ENCODE measurements at regions not wholly inside any gene's neighbourhood (a gene's known extent, or its start where the extent isn't known, plus 50 kb on each side); places are given as distances from the start of the nearest gene placed in this dataset.

DNA sequence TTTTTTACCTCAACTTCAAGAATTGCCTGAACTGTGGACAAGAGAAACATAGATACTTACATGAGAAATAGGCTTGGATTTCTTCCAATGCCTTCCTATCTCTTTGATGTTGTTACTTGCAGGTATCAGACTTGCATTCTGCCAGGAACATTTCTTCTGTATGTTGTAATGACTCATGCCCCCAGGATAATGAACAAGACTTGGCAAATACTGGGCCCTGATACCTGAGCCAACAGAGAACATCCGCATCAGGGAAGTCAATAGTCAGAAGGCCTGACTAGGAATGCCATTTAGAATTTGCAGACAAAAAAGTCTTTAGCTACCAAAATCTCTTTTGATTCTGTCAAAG is 273.7 kb upstream of the KIRREL3 start:
- Histone ChIP-seq H3K4me3 (no peak overlapping the region), H3K36me3 (no peaks in the 10 kb centered on the region), H3K27ac (no peak overlapping the region), H3K9me3 (no peaks in the 10 kb centered on the region), H3K4me1 (no peaks in the 10 kb centered on the region), H3K27me3 (ENCODE audit: low read depth) (no peaks in the 10 kb centered on the region)
- intact Hi-C loops (cut with DNase I) = no loop called here
- ATAC-seq (no peak), DNase-seq (no peak)
- TF ChIP-seq, protein P1, sequence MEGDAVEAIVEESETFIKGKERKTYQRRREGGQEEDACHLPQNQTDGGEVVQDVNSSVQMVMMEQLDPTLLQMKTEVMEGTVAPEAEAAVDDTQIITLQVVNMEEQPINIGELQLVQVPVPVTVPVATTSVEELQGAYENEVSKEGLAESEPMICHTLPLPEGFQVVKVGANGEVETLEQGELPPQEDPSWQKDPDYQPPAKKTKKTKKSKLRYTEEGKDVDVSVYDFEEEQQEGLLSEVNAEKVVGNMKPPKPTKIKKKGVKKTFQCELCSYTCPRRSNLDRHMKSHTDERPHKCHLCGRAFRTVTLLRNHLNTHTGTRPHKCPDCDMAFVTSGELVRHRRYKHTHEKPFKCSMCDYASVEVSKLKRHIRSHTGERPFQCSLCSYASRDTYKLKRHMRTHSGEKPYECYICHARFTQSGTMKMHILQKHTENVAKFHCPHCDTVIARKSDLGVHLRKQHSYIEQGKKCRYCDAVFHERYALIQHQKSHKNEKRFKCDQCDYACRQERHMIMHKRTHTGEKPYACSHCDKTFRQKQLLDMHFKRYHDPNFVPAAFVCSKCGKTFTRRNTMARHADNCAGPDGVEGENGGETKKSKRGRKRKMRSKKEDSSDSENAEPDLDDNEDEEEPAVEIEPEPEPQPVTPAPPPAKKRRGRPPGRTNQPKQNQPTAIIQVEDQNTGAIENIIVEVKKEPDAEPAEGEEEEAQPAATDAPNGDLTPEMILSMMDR (IDR thresholded peaks at IDR 0.05) = no peak

DNA sequence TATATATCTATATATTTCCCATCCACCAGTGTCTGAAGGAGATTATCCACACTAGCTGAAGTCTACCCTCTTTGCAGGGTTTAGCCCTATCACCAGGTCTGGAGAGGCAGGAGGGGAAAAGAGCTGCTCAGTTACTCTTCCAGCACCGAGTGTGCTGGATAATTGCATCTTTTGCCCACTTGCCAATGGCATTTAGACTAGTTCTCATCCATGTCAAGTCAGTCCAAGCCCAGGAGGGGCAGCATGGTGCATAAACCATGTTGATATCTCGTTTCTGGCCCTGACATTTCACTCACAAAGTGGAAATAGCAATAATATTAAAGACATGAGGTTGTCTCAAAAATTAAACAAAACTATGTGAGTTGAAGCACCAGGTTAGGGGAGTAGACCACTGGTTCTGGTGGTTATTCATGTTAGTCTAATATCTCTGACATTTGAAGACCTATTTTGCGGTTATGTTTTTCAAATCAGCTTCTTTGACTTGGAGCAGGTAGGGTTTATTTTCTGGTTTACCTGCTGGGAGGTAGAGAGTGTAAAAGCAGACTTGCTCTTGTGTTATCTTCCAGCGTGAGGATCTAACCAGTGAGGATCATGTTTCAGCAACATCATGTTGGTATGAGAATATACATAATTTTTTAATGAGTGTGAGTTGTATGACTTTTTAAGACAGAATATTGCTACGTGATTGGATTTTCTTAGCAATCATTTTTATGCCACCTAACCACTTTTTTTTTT is 273.2 kb upstream of the KIRREL3 start:
- intact Hi-C loops (cut with DNase I) = no loop called here
- no peaks in the 10 kb centered on the region for H3K4me1 ChIP-seq
- no peaks in the 10 kb centered on the region for H3K9me3 ChIP-seq
- no peak for DNase-seq
- H3K27ac ChIP-seq = no peak overlapping the region
- no peaks in the 10 kb centered on the region for H3K36me3 ChIP-seq
- H3K4me3 ChIP-seq = no peak overlapping the region
- no peak for ATAC-seq
- H3K27me3 ChIP-seq (ENCODE audit: low read depth) = no peaks in the 10 kb centered on the region
- TF ChIP-seq, protein P1 (IDR thresholded peaks at IDR 0.05) = no peak

DNA sequence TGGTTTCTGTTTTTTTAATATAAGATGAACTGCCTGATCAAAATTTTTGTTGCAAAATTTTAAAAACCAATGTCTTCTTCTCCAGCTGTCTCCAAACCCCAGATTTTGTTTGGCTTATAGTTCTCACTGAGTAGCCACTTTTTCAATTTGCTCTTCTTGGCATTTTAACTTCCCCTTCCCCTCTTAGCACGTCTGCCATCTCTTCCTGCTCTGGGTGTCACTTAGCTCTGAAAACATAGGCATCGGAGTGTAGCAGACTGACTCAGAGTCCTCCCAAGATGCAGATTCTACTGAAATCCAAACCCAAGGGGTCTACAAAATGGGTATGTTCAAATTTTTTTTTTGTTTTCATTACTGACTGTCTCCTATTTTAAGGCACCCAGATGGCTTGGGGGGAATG is 270.3 kb upstream of the KIRREL3 start:
- TF ChIP-seq, protein P1 (IDR thresholded peaks at IDR 0.05) = no peak
- Histone ChIP-seq H3K36me3 (no peaks in the 10 kb centered on the region), H3K9me3 (no peaks in the 10 kb centered on the region), H3K27ac (no peak overlapping the region), H3K4me3 (no peak overlapping the region), H3K4me1 (no peaks in the 10 kb centered on the region), H3K27me3 (ENCODE audit: low read depth) (no peaks in the 10 kb centered on the region)
- intact Hi-C loops (cut with DNase I) = no loop called here
- no peak for ATAC-seq
- DNase-seq = no peak

DNA sequence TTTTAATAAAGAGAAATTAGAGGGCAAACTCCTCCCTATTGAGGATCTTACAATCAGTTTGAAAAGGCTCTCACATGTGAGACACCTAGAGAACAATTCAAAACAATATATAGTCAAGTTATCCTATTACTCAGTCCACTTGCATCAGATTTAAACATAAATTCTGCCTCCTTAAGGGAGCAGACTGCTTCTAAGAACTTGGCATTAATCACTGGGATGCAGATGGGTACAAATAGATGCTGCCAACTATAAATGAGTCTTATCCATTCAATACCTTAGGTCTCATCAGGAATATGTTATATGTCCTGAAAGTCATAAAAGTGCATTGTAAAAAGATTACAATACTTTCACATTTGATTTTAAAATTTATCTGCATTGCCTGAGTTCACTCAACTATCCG is 269.3 kb upstream of the KIRREL3 start:
- no peak for ATAC-seq
- no peaks in the 10 kb centered on the region for H3K9me3 ChIP-seq
- TF ChIP-seq, protein P1 (IDR thresholded peaks at IDR 0.05) = no peak
- no peaks in the 10 kb centered on the region for H3K27me3 ChIP-seq (ENCODE audit: low read depth)
- no peaks in the 10 kb centered on the region for H3K36me3 ChIP-seq
- no peak for DNase-seq
- intact Hi-C loops (cut with DNase I) = no loop called here
- H3K4me1 ChIP-seq = no peaks in the 10 kb centered on the region
- H3K27ac ChIP-seq = no peak overlapping the region
- no peak overlapping the region for H3K4me3 ChIP-seq

DNA sequence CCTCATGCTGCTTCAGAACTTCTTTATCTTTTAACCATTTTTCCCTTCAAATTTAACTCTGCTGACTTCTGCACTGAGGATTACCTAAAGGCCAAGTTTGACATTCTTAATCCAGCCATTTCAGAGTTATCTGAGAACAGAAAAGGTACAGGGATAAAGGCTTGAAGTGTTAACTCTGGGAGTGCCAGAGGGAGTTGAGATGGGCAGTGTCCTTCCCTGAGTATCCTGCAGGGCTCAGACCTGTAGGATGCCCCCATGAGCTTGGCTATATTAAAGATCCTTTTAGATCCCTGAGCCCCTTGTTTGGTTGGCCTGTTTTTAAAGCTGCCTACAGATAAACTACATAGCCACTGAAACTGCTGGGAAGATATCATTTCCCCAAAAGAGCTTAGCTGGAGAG is 268.4 kb upstream of the KIRREL3 start:
- DNase-seq (no peak), ATAC-seq (no peak)
- Histone ChIP-seq H3K27me3 (ENCODE audit: low read depth) (no peaks in the 10 kb centered on the region), H3K4me1 (no peaks in the 10 kb centered on the region), H3K27ac (no peak overlapping the region), H3K4me3 (no peak overlapping the region), H3K36me3 (no peaks in the 10 kb centered on the region), H3K9me3 (no peaks in the 10 kb centered on the region)
- TF ChIP-seq, protein P1 (IDR thresholded peaks at IDR 0.05) = no peak
- intact Hi-C loops (cut with DNase I) = no loop called here

All from lower lobe of right lung (tissue), 2 donors.